Left cardiac atrium (tissue), 4 donors: ENCODE measurements at regions not wholly inside any gene's neighbourhood (a gene's known extent, or its start where the extent isn't known, plus 50 kb on each side); places are given as distances from the start of the nearest gene placed in this dataset.
"Not testable (repeated sequence)": the region's sequence is repeated elsewhere in the genome, so short reads cannot be mapped to it uniquely, and the experiment has no call there.

Experiments used
- ATAC-seq, 2 donors: fragments of 200-7000 bp; cut with Tn5 transposase; one replicate each; pipeline ENCODE4 v1.9.1; 2020; ENCODE audit warnings: mild to moderate bottlenecking in 2 of 2, moderate library complexity in 2 of 2
- DNase-seq: peaks from one replicate; pipeline ENCODE4 v3.0.0-alpha.2; 2020
- intact Hi-C, 2 donors: fragments of 100-400 bp; cut with DNase I; formaldehyde crosslinking; loops; one replicate each; pipeline versions ENCODE4 v1.14.1 to v1.15.1; 2022 to 2023
- donor health status: DM: no; HTN: yes; CAD: no.
- donor health status: DM: no; HTN: yes; CAD: no; lungs with severe emphysema.
- donor health status: DM: yes; HTN: yes; CAD: no.
- donor health status: Dilated cardiomyopathy.

GRCh38 chr3:139095803-139096466 is 51.2 kb upstream of the PRR23C start:
- intact Hi-C loops, result no loop called here
- DNase-seq (no peak), ATAC-seq (no peak)

GRCh38 chr3:139096670-139097069 is 52.0 kb upstream of the PRR23C start:
- ATAC-seq, result no peak
- DNase-seq, result no peak
- intact Hi-C loops, result no loop called here

- intact Hi-C loops, result no loop called here
- ATAC-seq (no peak), DNase-seq (no peak)
These were observed 53.7 kb upstream of the PRR23C start for GRCh38 chr3:139098391-139098790.

- no peak for DNase-seq
- intact Hi-C loops, result no loop called here
- ATAC-seq, result no peak
These were observed 55.5 kb upstream of the PRR23C start for GRCh38 chr3:139099968-139100817.

- no peak for ATAC-seq
- no peak for DNase-seq
- intact Hi-C loops, result no loop called here
These were observed 56.1 kb upstream of the PRR23C start for GRCh38 chr3:139100821-139101220.

GRCh38 chr3:139101396-139101795 is 56.7 kb upstream of the PRR23C start:
- ATAC-seq (no peak), DNase-seq (no peak)
- intact Hi-C loops, result no loop called here

GRCh38 chr3:139103484-139103883 is 58.8 kb upstream of the PRR23C start:
- intact Hi-C loops, result no loop called here
- ATAC-seq (no peak), DNase-seq (no peak)

- intact Hi-C loops, result no loop called here
- DNase-seq, result no peak
These were observed 59.4 kb upstream of the PRR23C start for GRCh38 chr3:139104062-139104461.

GRCh38 chr3:139105154-139105702 is 60.5 kb upstream of the PRR23C start:
- intact Hi-C loops, result no loop called here
- no peak for ATAC-seq

More at GRCh38 chr3:139104062-139104461, 59.4 kb upstream of the PRR23C start:
- no peak for ATAC-seq

GRCh38 chr3:139106013-139106932 is 61.6 kb upstream of the PRR23C start:
- no peak for DNase-seq

More at GRCh38 chr3:139105154-139105702, 60.5 kb upstream of the PRR23C start:
- DNase-seq, result no peak

GRCh38 chr3:139107424-139108252 is 62.9 kb upstream of the PRR23C start:
- DNase-seq, result no peak
- no peak for ATAC-seq
- intact Hi-C loops, result no loop called here

More at GRCh38 chr3:139106013-139106932, 61.6 kb upstream of the PRR23C start:
- ATAC-seq, result no peak
- intact Hi-C loops, result no loop called here

- intact Hi-C loops, result no loop called here
- ATAC-seq (no peak), DNase-seq (no peak)
These were observed 63.7 kb upstream of the PRR23C start for GRCh38 chr3:139108253-139108969.

- intact Hi-C loops, result no loop called here
- DNase-seq, result no peak
- no peak for ATAC-seq
These were observed 64.6 kb upstream of the PRR23C start for GRCh38 chr3:139109271-139109670.

GRCh38 chr3:139110072-139110830 is 65.6 kb upstream of the PRR23C start:
- peak; percentile 46 to 71 for ATAC-seq
- peak; percentile 32 for DNase-seq
- intact Hi-C loops, result loop anchor here in 1 of 2 donors (2.0 kb wide), 1 partner anchor 219 kb away; no protein-coding TSS in a partner anchor

- not testable (repeated sequence) for ATAC-seq, DNase-seq
- intact Hi-C loops, result loop anchor here in 1 of 2 donors (2.0 kb wide), 1 partner anchor 218 kb away; no protein-coding TSS in a partner anchor
These were observed 66.2 kb upstream of the PRR23C start for GRCh38 chr3:139110929-139111328.

GRCh38 chr3:139111392-139112229 is 66.9 kb upstream of the PRR23C start:
- intact Hi-C loops, result loop anchor here (2.0 kb wide), 1 partner anchor 217 kb away; no protein-coding TSS in a partner anchor
- DNase-seq (peak; percentile 63), ATAC-seq (peak; percentile 83 to 87)
